Panc1 (cell line): ENCODE measurements at regions not wholly inside any gene's neighbourhood (a gene's known extent, or its start where the extent isn't known, plus 50 kb on each side); places are given as distances from the start of the nearest gene placed in this dataset.

Experiments used
- ATAC-seq: fragments of 200-7000 bp; cut with Tn5 transposase; 2 replicates; pipeline ENCODE4 v1.9.1; 2020; ENCODE audit warnings: mild to moderate bottlenecking, moderate library complexity
- BruUV-seq: library from RNA; stranded (reverse); fragments of 400-500 nt; replicated peaks from 2 replicates; lab custom pipeline; 2021; lab: Mats Ljungman, UMichigan
- CTCF ChIA-PET: fragments of 300-600 bp; sonication (Branson Sonifier 250); formaldehyde crosslinking; loops from one replicate; lab custom pipeline; 2022; ENCODE audit warnings: antibody characterized with exemption; lab: Charles Lee
- POLR2A ChIA-PET: fragments of 300-600 bp; sonication (Branson Sonifier 250); formaldehyde crosslinking; loops from one replicate; lab custom pipeline; 2022; ENCODE audit warnings: antibody characterized with exemption; lab: Charles Lee
- DNase-seq: peaks from one replicate; pipeline ENCODE4 v3.0.0-alpha.2; 2010; ENCODE audit warnings: low read depth, low spot score
- H3K27ac ChIP-seq: 2 replicates; pipeline ENCODE4 v1.5.1; 2011; ENCODE audit warnings: mild to moderate bottlenecking, low read length, inconsistent platforms
- H3K27me3 ChIP-seq: fragments of 200-500 bp; sonication (Bioruptor generic); 2 replicates; pipeline ENCODE4 v1.6.0; 2014; ENCODE audit warnings: low read length, inconsistent platforms; ENCODE audit not compliant: control insufficient read depth, insufficient read depth
- H3K36me3 ChIP-seq: fragments of 200-500 bp; sonication (Bioruptor generic); 2 replicates; pipeline ENCODE4 v1.5.1; 2014; ENCODE audit warnings: inconsistent platforms, mild to moderate bottlenecking, low read length, moderate library complexity; ENCODE audit not compliant: control insufficient read depth, insufficient read depth
- H3K4me1 ChIP-seq: 2 replicates; pipeline ENCODE4 v1.5.1; 2011; ENCODE audit warnings: inconsistent platforms, mild to moderate bottlenecking, low read length, moderate library complexity; ENCODE audit not compliant: control insufficient read depth, insufficient read depth
- H3K4me3 ChIP-seq, 2 experiments: 2 replicates each; pipeline ENCODE4 v1.5.1; 2011 to 2012; ENCODE audit warnings: low read depth in 2 of 2, low read length in 2 of 2, mild to moderate bottlenecking in 2 of 2, inconsistent platforms in 1 of 2, moderate library complexity in 1 of 2
- H3K9me3 ChIP-seq: fragments of 200-500 bp; sonication (Bioruptor generic); 2 replicates; pipeline ENCODE4 v1.5.1; 2014; ENCODE audit warnings: low read depth, mild to moderate bottlenecking, inconsistent platforms, low read length, moderate library complexity; ENCODE audit not compliant: control insufficient read depth, insufficient read depth
- CTCF ChIP-seq: fragments of 450-650 bp; IDR thresholded peaks from 2 replicates; pipeline ENCODE4 v1.5.1; 2017; ENCODE audit warnings: mild to moderate bottlenecking
- POLR2AphosphoS5 ChIP-seq: IDR thresholded peaks from 2 replicates; pipeline ENCODE4 v1.6.1; 2012; ENCODE audit warnings: mild to moderate bottlenecking, low read depth, low read length, moderate library complexity
- SIN3A ChIP-seq: IDR thresholded peaks from 2 replicates; pipeline ENCODE4 v1.6.1; 2012; ENCODE audit warnings: low read depth, mild to moderate bottlenecking, low read length, moderate library complexity, borderline replicate concordance; ENCODE audit not compliant: insufficient read depth
- TCF7L2 ChIP-seq: IDR thresholded peaks from 2 replicates; pipeline ENCODE4 v1.6.1; 2011; ENCODE audit warnings: mild to moderate bottlenecking, low read depth, low read length, inconsistent platforms
- in situ Hi-C: cut with HindIII; loops from 2 replicates; pipeline ENCODE4 v1.10.0; 2016; ENCODE audit warnings: low sequenced_read_pairs, low pct_unique_long_range_greater_than_20kb
- intact Hi-C: fragments of 100-400 bp; cut with micrococcal nuclease; formaldehyde crosslinking; loops from one replicate; pipeline ENCODE4 v1.10.0; 2022; ENCODE audit not compliant: unreplicated experiment
- TF ChIP-seq, protein P1 (sequence below), 2 experiments: IDR thresholded peaks; 2 replicates each; pipeline ENCODE4 v1.6.1; 2011 to 2012; ENCODE audit warnings: low read depth in 2 of 2, control low read depth in 1 of 2, low read length in 1 of 2, mild to moderate bottlenecking in 1 of 2, moderate library complexity in 1 of 2; ENCODE audit not compliant: insufficient read depth in 1 of 2

DNA sequence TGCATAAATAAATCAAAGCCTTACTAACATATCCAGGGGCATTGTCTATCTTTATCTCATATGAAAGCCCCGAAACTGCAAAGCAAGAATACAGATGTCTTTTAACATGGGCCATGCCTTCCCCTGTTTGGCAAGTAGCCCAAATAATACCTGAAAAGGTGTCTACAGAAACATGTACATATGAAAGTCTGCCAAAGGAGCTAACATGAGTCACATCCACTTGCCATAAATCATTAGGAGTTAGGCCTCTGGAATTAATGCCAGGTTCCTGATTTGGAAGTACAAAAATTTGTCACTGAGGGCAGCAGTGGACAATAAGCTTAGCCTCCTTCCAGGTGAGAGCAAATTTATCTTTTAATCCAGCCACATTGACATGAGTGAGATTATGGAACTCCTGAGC, 85.5 kb upstream of the PGR start:
- in situ Hi-C loops, result no loop called here
- Histone ChIP-seq H3K36me3 (no peaks in the 10 kb centered on the region), H3K27ac (no peak overlapping the region), H3K9me3 (no peaks in the 10 kb centered on the region), H3K27me3 (no peaks in the 10 kb centered on the region), H3K4me3 (no peak overlapping the region), H3K4me1 (no peaks in the 10 kb centered on the region)
- ChIA-PET CTCF (no interaction called here), POLR2A (no interaction called here)
- DNase-seq, result no peak
- no TSS peak for BruUV-seq
- ATAC-seq, result no peak
- intact Hi-C loops, result no loop called here
- TF ChIP-seq CTCF (no peak), SIN3A (no peak), POLR2AphosphoS5 (no peak), TCF7L2 (no peak)
- TF ChIP-seq, protein P1, sequence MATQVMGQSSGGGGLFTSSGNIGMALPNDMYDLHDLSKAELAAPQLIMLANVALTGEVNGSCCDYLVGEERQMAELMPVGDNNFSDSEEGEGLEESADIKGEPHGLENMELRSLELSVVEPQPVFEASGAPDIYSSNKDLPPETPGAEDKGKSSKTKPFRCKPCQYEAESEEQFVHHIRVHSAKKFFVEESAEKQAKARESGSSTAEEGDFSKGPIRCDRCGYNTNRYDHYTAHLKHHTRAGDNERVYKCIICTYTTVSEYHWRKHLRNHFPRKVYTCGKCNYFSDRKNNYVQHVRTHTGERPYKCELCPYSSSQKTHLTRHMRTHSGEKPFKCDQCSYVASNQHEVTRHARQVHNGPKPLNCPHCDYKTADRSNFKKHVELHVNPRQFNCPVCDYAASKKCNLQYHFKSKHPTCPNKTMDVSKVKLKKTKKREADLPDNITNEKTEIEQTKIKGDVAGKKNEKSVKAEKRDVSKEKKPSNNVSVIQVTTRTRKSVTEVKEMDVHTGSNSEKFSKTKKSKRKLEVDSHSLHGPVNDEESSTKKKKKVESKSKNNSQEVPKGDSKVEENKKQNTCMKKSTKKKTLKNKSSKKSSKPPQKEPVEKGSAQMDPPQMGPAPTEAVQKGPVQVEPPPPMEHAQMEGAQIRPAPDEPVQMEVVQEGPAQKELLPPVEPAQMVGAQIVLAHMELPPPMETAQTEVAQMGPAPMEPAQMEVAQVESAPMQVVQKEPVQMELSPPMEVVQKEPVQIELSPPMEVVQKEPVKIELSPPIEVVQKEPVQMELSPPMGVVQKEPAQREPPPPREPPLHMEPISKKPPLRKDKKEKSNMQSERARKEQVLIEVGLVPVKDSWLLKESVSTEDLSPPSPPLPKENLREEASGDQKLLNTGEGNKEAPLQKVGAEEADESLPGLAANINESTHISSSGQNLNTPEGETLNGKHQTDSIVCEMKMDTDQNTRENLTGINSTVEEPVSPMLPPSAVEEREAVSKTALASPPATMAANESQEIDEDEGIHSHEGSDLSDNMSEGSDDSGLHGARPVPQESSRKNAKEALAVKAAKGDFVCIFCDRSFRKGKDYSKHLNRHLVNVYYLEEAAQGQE (IDR thresholded peaks at IDR 0.05; ENCODE audit: insufficient read depth in 1 of 2, low read depth in 2 of 2, low read length in 1 of 2), result no peak

DNA sequence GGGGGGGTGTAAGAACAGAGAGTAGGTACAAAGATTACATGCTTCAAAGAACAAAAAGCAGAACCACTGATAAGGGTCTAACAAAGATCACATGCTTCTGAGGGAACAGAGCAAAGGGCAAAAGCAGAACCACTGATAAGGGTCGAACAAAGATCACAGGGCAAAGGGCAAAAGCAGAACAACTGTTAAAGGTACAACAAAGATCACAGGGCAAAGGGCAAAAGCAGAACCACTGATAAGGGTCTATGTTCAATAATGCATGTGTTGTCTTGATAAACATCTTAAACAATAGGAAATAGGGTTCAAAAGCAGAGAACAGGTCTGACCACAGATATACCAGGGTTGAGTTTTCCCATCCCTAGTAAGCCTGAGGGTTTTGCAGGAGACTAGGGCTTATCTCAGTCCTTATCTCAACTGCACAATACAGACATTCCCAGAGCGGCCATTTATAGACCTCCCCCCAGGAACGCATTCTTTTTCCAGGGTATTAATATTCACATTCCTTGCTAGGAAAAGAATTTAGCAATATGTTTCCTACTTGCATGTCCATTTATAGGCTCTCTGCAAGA, 81.9 kb upstream of the PGR start:
- ChIA-PET CTCF (no interaction called here), POLR2A (no interaction called here)
- no peak overlapping the region for H3K27ac ChIP-seq
- DNase-seq (no peak), ATAC-seq (no peak)
- in situ Hi-C loops (no loop called here), intact Hi-C loops (no loop called here)
- no TSS peak for BruUV-seq
- H3K27me3 ChIP-seq, result no peaks in the 10 kb centered on the region
- no peak overlapping the region for H3K4me3 ChIP-seq
- no peaks in the 10 kb centered on the region for H3K9me3 ChIP-seq
- no peak for TF ChIP-seq TCF7L2
- TF ChIP-seq POLR2AphosphoS5, result no peak
- no peak for TF ChIP-seq SIN3A
- TF ChIP-seq, protein P1 (IDR thresholded peaks at IDR 0.05; ENCODE audit: insufficient read depth in 1 of 2, low read depth in 2 of 2, low read length in 1 of 2), result no peak
- no peak for TF ChIP-seq CTCF
- no peaks in the 10 kb centered on the region for H3K36me3 ChIP-seq
- no peaks in the 10 kb centered on the region for H3K4me1 ChIP-seq
